GM12878 (cell line): ENCODE measurements at regions not wholly inside any gene's neighbourhood (a gene's known extent, or its start where the extent isn't known, plus 50 kb on each side); places are given as distances from the start of the nearest gene placed in this dataset.

Experiments used
- ATAC-seq: fragments of 200-7000 bp; cut with Tn5 transposase; 3 replicates; pipeline ENCODE4 v1.9.1; 2020; ENCODE audit warnings: mild to moderate bottlenecking, moderate library complexity
- BruUV-seq: library from RNA; stranded (reverse); fragments of 400-500 nt; replicated peaks from 2 replicates; lab custom pipeline; 2021; lab: Mats Ljungman, UMichigan
- CTCF ChIA-PET: fragments of 300-600 bp; sonication (Branson Sonifier 250); formaldehyde crosslinking; extraction: SDS; loops from one replicate; lab custom pipeline; 2021; ENCODE audit warnings: inconsistent platforms; lab: Yijun Ruan, JAX
- POLR2A ChIA-PET: fragments of 350-600 bp; formaldehyde crosslinking; extraction: SDS; loops from one replicate; lab custom pipeline; 2021; ENCODE audit warnings: inconsistent platforms; lab: Charles Lee
- RAD21 ChIA-PET: fragments of 300-600 bp; sonication (Branson Sonifier 250); formaldehyde crosslinking; loops from one replicate; lab custom pipeline; 2023; ENCODE audit warnings: antibody characterized with exemption; ENCODE audit not compliant: unreplicated experiment; lab: Charles Lee
- SMC1A ChIA-PET: fragments of 300-600 bp; sonication (Branson Sonifier 250); formaldehyde crosslinking; loops from one replicate; lab custom pipeline; 2023; ENCODE audit not compliant: unreplicated experiment, uncharacterized antibody; lab: Charles Lee
- DNase-seq: peaks from one replicate; pipeline ENCODE4 v3.0.0-alpha.2; 2011; ENCODE audit warnings: low read depth, low spot score
- FAIRE-seq: peaks from 3 replicates; lab custom pipeline; 2011; peaks lifted over from hg19 to GRCh38; lab: Jason Lieb, UNC
- H2AFZ ChIP-seq: 2 replicates; pipeline ENCODE4 v1.6.0; 2011; ENCODE audit warnings: low read depth, low read length, control low read depth; ENCODE audit not compliant: control insufficient read depth
- H3K27ac ChIP-seq: 2 replicates; pipeline ENCODE4 v1.5.1; 2011; ENCODE audit warnings: control low read depth; ENCODE audit not compliant: control insufficient read depth, insufficient read depth
- H3K27me3 ChIP-seq, 2 experiments: replicated peaks in 1 of 2; 2 replicates each; pipeline versions ENCODE4 v1.6.0 to v1.6.1; 2011; ENCODE audit warnings: low read length in 1 of 2; ENCODE audit not compliant: control insufficient read depth in 2 of 2, insufficient read depth in 2 of 2
- H3K36me3 ChIP-seq, 2 experiments: 2 replicates each; pipeline ENCODE4 v1.5.1; 2011; ENCODE audit warnings: low read length in 1 of 2; ENCODE audit not compliant: control insufficient read depth in 2 of 2, insufficient read depth in 2 of 2
- H3K4me1 ChIP-seq: 2 replicates; pipeline ENCODE4 v1.6.1; 2011; ENCODE audit warnings: mild to moderate bottlenecking, low read length, moderate library complexity, mixed read lengths; ENCODE audit not compliant: control insufficient read depth, insufficient read depth
- H3K4me2 ChIP-seq: 2 replicates; pipeline ENCODE4 v1.6.0; 2011; ENCODE audit warnings: control low read depth; ENCODE audit not compliant: control insufficient read depth, insufficient read depth
- H3K4me3 ChIP-seq: fragments of 200-600 bp; sonication (generic); 2 replicates; pipeline ENCODE4 v1.5.1; 2016
- H3K79me2 ChIP-seq: 2 replicates; pipeline ENCODE4 v1.6.0; 2011; ENCODE audit warnings: low read length; ENCODE audit not compliant: control insufficient read depth, insufficient read depth
- H3K9ac ChIP-seq: 2 replicates; pipeline ENCODE4 v1.8.0; 2011; ENCODE audit warnings: low read length, control low read depth, mixed read lengths; ENCODE audit not compliant: control insufficient read depth, insufficient read depth
- H3K9me3 ChIP-seq: replicated peaks from 3 replicates; pipeline ENCODE4 v1.5.1; 2011; ENCODE audit warnings: mild to moderate bottlenecking, low read length; ENCODE audit not compliant: control insufficient read depth, insufficient read depth
- H4K20me1 ChIP-seq: 2 replicates; pipeline ENCODE4 v1.6.0; 2011; ENCODE audit not compliant: control insufficient read depth, insufficient read depth
- ATF7 ChIP-seq: fragments of 450-650 bp; IDR thresholded peaks from 2 replicates; pipeline ENCODE4 v1.6.1; 2016; ENCODE audit warnings: low read depth, mild to moderate bottlenecking
- KDM1A ChIP-seq: fragments of 200-600 bp; sonication (generic); IDR thresholded peaks from 2 replicates; pipeline ENCODE4 v1.6.1; 2016; ENCODE audit warnings: borderline replicate concordance
- SREBF1 ChIP-seq: IDR thresholded peaks from 2 replicates; pipeline ENCODE4 v1.6.1; 2012; ENCODE audit warnings: mild to moderate bottlenecking, low read length
- TCF3 ChIP-seq: IDR thresholded peaks from 2 replicates; pipeline ENCODE4 v1.6.1; 2012; ENCODE audit warnings: low read depth, mild to moderate bottlenecking, low read length, borderline replicate concordance; ENCODE audit not compliant: insufficient read depth
- WGBS: methylation state at CpG from one replicate; pipeline ENCODE4 v1.1.6; 2016; ENCODE audit warnings: low lambda C conversion rate; ENCODE audit not compliant: insufficient replicate concordance, insufficient coverage; ENCODE audit errors: missing lambda C conversion rate; 5-methylcytosine and 5-hydroxymethylcytosine counted together
- in situ Hi-C: fragments of 300-500 bp; cut with MboI; formaldehyde crosslinking; loops from 9 replicates; pipeline ENCODE4 v1.14.3; 2018; ENCODE audit warnings: mixed read lengths
- intact Hi-C: fragments of 100-400 bp; cut with micrococcal nuclease; formaldehyde crosslinking; loops from one replicate; pipeline ENCODE4 v1.14.2; 2022; ENCODE audit not compliant: unreplicated experiment
- TF ChIP-seq, protein P1 (sequence below): IDR thresholded peaks from 2 replicates; pipeline ENCODE4 v1.6.1; 2011; ENCODE audit warnings: borderline replicate concordance, low read depth, mild to moderate bottlenecking, moderate library complexity, low read length; ENCODE audit not compliant: insufficient read depth, poor library complexity, severe bottlenecking
- TF ChIP-seq, protein P2 (sequence below): IDR thresholded peaks from 2 replicates; pipeline ENCODE4 v1.6.1; 2012; ENCODE audit warnings: mild to moderate bottlenecking, low read depth, low read length

DNA sequence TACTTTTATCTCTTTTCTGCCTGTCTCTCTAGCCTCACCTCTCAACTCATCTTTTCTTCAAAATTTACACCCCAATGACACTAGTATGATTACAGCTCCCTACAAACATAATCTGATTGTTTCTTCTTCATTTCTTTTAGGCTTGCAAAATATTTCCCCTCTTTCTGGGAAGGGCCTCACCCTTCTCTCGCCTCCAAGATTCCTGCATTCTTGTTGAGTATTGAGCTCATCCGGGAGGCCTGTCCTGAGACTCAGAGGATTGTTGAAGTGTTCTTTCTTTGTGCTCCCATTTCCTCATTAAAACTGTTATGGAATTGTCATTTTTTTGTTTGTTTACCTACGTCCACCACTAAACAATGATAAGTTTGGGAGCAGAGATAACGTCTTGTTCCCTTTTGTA lies 99.1 kb upstream of the CHRM3 start:
- ChIA-PET SMC1A (no interaction called here), POLR2A (no interaction called here), CTCF (no interaction called here), RAD21 (no interaction called here)
- ATAC-seq (no peak), DNase-seq (no peak), FAIRE-seq (no peak)
- no peaks in the 10 kb centered on the region for H3K4me1 ChIP-seq
- no peak overlapping the region for H3K27ac ChIP-seq
- no TSS peak for BruUV-seq
- no peak overlapping the region for H3K4me3 ChIP-seq
- no peaks in the 10 kb centered on the region for H3K9me3 ChIP-seq
- H3K36me3 ChIP-seq, result no peaks in the 10 kb centered on the region
- H2AFZ ChIP-seq, result no peak overlapping the region
- in situ Hi-C loops, result no loop called here
- intact Hi-C loops, result no loop called here
- no peaks in the 10 kb centered on the region for H3K27me3 ChIP-seq
- WGBS, result 42% methylated on average over 3 of the region's 4 CpGs
- no peak for TF ChIP-seq KDM1A
- TF ChIP-seq TCF3, result no peak
- TF ChIP-seq, protein P1, sequence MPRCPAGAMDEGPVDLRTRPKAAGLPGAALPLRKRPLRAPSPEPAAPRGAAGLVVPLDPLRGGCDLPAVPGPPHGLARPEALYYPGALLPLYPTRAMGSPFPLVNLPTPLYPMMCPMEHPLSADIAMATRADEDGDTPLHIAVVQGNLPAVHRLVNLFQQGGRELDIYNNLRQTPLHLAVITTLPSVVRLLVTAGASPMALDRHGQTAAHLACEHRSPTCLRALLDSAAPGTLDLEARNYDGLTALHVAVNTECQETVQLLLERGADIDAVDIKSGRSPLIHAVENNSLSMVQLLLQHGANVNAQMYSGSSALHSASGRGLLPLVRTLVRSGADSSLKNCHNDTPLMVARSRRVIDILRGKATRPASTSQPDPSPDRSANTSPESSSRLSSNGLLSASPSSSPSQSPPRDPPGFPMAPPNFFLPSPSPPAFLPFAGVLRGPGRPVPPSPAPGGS, result no peak
- TF ChIP-seq ATF7, result no peak
- TF ChIP-seq SREBF1, result no peak
- TF ChIP-seq, protein P2, sequence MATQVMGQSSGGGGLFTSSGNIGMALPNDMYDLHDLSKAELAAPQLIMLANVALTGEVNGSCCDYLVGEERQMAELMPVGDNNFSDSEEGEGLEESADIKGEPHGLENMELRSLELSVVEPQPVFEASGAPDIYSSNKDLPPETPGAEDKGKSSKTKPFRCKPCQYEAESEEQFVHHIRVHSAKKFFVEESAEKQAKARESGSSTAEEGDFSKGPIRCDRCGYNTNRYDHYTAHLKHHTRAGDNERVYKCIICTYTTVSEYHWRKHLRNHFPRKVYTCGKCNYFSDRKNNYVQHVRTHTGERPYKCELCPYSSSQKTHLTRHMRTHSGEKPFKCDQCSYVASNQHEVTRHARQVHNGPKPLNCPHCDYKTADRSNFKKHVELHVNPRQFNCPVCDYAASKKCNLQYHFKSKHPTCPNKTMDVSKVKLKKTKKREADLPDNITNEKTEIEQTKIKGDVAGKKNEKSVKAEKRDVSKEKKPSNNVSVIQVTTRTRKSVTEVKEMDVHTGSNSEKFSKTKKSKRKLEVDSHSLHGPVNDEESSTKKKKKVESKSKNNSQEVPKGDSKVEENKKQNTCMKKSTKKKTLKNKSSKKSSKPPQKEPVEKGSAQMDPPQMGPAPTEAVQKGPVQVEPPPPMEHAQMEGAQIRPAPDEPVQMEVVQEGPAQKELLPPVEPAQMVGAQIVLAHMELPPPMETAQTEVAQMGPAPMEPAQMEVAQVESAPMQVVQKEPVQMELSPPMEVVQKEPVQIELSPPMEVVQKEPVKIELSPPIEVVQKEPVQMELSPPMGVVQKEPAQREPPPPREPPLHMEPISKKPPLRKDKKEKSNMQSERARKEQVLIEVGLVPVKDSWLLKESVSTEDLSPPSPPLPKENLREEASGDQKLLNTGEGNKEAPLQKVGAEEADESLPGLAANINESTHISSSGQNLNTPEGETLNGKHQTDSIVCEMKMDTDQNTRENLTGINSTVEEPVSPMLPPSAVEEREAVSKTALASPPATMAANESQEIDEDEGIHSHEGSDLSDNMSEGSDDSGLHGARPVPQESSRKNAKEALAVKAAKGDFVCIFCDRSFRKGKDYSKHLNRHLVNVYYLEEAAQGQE, result no peak
- no peaks in the 10 kb centered on the region for H4K20me1 ChIP-seq
- no peak overlapping the region for H3K9ac ChIP-seq
- H3K79me2 ChIP-seq, result no peaks in the 10 kb centered on the region
- H3K4me2 ChIP-seq, result no peak overlapping the region
